ENCODE measurements at regions not wholly inside any gene's neighbourhood (a gene's known extent, or its start where the extent isn't known, plus 50 kb on each side); places are given as distances from the start of the nearest gene placed in this dataset.

- TF ChIP-seq CHCHD3 (CRISPR knock-in tag; IDR thresholded peaks at IDR 0.05): no peak
- TF ChIP-seq ARNT2 (CRISPR knock-in tag; IDR thresholded peaks at IDR 0.05; ENCODE audit: low read depth): no peak
- no peak for TF ChIP-seq ZNF83 (CRISPR knock-in tag; IDR thresholded peaks at IDR 0.05; ENCODE audit: borderline replicate concordance)
- TF ChIP-seq ZNF776 (CRISPR knock-in tag; IDR thresholded peaks at IDR 0.05): no peak
- TF ChIP-seq, protein P1, sequence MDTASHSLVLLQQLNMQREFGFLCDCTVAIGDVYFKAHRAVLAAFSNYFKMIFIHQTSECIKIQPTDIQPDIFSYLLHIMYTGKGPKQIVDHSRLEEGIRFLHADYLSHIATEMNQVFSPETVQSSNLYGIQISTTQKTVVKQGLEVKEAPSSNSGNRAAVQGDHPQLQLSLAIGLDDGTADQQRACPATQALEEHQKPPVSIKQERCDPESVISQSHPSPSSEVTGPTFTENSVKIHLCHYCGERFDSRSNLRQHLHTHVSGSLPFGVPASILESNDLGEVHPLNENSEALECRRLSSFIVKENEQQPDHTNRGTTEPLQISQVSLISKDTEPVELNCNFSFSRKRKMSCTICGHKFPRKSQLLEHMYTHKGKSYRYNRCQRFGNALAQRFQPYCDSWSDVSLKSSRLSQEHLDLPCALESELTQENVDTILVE (CRISPR knock-in tag; IDR thresholded peaks at IDR 0.05): no peak; the same call in 1 of the 2 replicates
- 0 out of 2 replicates have a peak, but pooled peaks have one; percentile 25 for TF ChIP-seq SMARCC2 (IDR thresholded peaks at IDR 0.05)
- TF ChIP-seq ZNF205 (CRISPR knock-in tag; IDR thresholded peaks at IDR 0.05): no peak
- no peak for TF ChIP-seq ZNF841 (CRISPR knock-in tag; IDR thresholded peaks at IDR 0.05; ENCODE audit: borderline replicate concordance)
- TF ChIP-seq ZFX (CRISPR knock-in tag; IDR thresholded peaks at IDR 0.05; ENCODE audit: low read depth): 0 out of 2 replicates have a peak, but pooled peaks have one; percentile 37
- TF ChIP-seq ZNF317 (CRISPR knock-in tag; IDR thresholded peaks at IDR 0.05): no peak
- peak; percentile 80 for TF ChIP-seq HHEX (CRISPR knock-in tag; IDR thresholded peaks at IDR 0.05)
- no peak for TF ChIP-seq ZNF781 (CRISPR knock-in tag; IDR thresholded peaks at IDR 0.05; ENCODE audit: borderline replicate concordance, not compliant biosample characterization)
- no peak for TF ChIP-seq RAD21 (CRISPR knock-in tag; IDR thresholded peaks at IDR 0.05)
- TF ChIP-seq AGO2 (optimal IDR thresholded peaks at IDR 0.05; ENCODE audit: low read depth, low read length): no peak
- TF ChIP-seq AKNA (CRISPR knock-in tag; IDR thresholded peaks at IDR 0.05; ENCODE audit: borderline replicate concordance): no peak
- TF ChIP-seq SNRNP70 (IDR thresholded peaks at IDR 0.05; ENCODE audit: low read depth, low read length): no peak
- TF ChIP-seq ZBTB26 (CRISPR knock-in tag; IDR thresholded peaks at IDR 0.05; ENCODE audit: borderline replicate concordance): peak; percentile 30; the same call in 1 of the 2 replicates
- no peak for TF ChIP-seq HOXA9 (CRISPR knock-in tag; IDR thresholded peaks at IDR 0.05; ENCODE audit: borderline replicate concordance)
- peak; percentile 52 for TF ChIP-seq ERF (CRISPR knock-in tag; IDR thresholded peaks at IDR 0.05)
- TF ChIP-seq ZNF138 (CRISPR knock-in tag; IDR thresholded peaks at IDR 0.05; ENCODE audit: low read depth): no peak
- peak; percentile 94 for TF ChIP-seq JUND (CRISPR knock-in tag; IDR thresholded peaks at IDR 0.05)
- no peak for TF ChIP-seq ZNF616 (CRISPR knock-in tag; IDR thresholded peaks at IDR 0.05; ENCODE audit: low read depth)
Observed at GRCh38 chr18:11500153-11501122, 109.0 kb upstream of the SLC35G4 start (continued).
